ENCODE measurements at regions not wholly inside any gene's neighbourhood (a gene's known extent, or its start where the extent isn't known, plus 50 kb on each side); places are given as distances from the start of the nearest gene placed in this dataset.
"Not testable (repeated sequence)": the region's sequence is repeated elsewhere in the genome, so short reads cannot be mapped to it uniquely, and the experiment has no call there.

GRCh38 chr15:53212785-53213184 lies 422.6 kb upstream of the ONECUT1 start:
- DNase-seq (ENCODE audit: low spot score) = no peak

GRCh38 chr15:53210653-53211052 lies 420.5 kb upstream of the ONECUT1 start:
- no peak for DNase-seq (ENCODE audit: low spot score)

- no peak for DNase-seq (ENCODE audit: low spot score)
These were observed 419.4 kb upstream of the ONECUT1 start for GRCh38 chr15:53209396-53210042.

GRCh38 chr15:53208751-53209150 lies 418.6 kb upstream of the ONECUT1 start:
- DNase-seq (ENCODE audit: low spot score) = no peak

- DNase-seq (ENCODE audit: low spot score) = no peak
These were observed 413.3 kb upstream of the ONECUT1 start for GRCh38 chr15:53203454-53203853.

- no peak for DNase-seq (ENCODE audit: low spot score)
These were observed 412.7 kb upstream of the ONECUT1 start for GRCh38 chr15:53202876-53203275.

GRCh38 chr15:53197426-53197839 lies 407.3 kb upstream of the ONECUT1 start:
- DNase-seq (ENCODE audit: low spot score) = peak; percentile 87

GRCh38 chr15:53196788-53197187 lies 406.7 kb upstream of the ONECUT1 start:
- DNase-seq (ENCODE audit: low spot score) = no peak

- peak; percentile 54 for DNase-seq (ENCODE audit: low spot score)
These were observed 406.1 kb upstream of the ONECUT1 start for GRCh38 chr15:53196242-53196641.

- DNase-seq (ENCODE audit: low spot score) = no peak
These were observed 403.0 kb upstream of the ONECUT1 start for GRCh38 chr15:53193149-53193548.

GRCh38 chr15:53189860-53190259 lies 399.7 kb upstream of the ONECUT1 start:
- no peak for DNase-seq (ENCODE audit: low spot score)

GRCh38 chr15:53183449-53183848 lies 393.3 kb upstream of the ONECUT1 start:
- not testable (repeated sequence) for DNase-seq (ENCODE audit: low spot score)

GRCh38 chr15:53171571-53171970 lies 381.4 kb upstream of the ONECUT1 start:
- DNase-seq (ENCODE audit: low spot score) = no peak

GRCh38 chr15:53166684-53167201 lies 376.6 kb upstream of the ONECUT1 start:
- DNase-seq (ENCODE audit: low spot score) = no peak

GRCh38 chr15:53165988-53166683 lies 376.0 kb upstream of the ONECUT1 start:
- DNase-seq (ENCODE audit: low spot score) = no peak

GRCh38 chr15:53160092-53160704 lies 370.1 kb upstream of the ONECUT1 start:
- DNase-seq (ENCODE audit: low spot score) = no peak

- no peak for DNase-seq (ENCODE audit: low spot score)
These were observed 369.3 kb upstream of the ONECUT1 start for GRCh38 chr15:53159458-53159857.

GRCh38 chr15:53158995-53159394 lies 368.9 kb upstream of the ONECUT1 start:
- DNase-seq (ENCODE audit: low spot score) = no peak

- no peak for DNase-seq (ENCODE audit: low spot score)
These were observed 343.2 kb upstream of the ONECUT1 start for GRCh38 chr15:53133255-53133850.

- DNase-seq (ENCODE audit: low spot score) = no peak
These were observed 340.8 kb upstream of the ONECUT1 start for GRCh38 chr15:53130943-53131342.

GRCh38 chr15:53129121-53129904 lies 339.2 kb upstream of the ONECUT1 start:
- no peak for DNase-seq (ENCODE audit: low spot score)

GRCh38 chr15:53128652-53129051 lies 338.5 kb upstream of the ONECUT1 start:
- no peak for DNase-seq (ENCODE audit: low spot score)

Measured in ecto neural progenitor cell (in vitro differentiated cells).